ENCODE measurements at regions not wholly inside any gene's neighbourhood (a gene's known extent, or its start where the extent isn't known, plus 50 kb on each side); places are given as distances from the start of the nearest gene placed in this dataset.

- no peak for DNase-seq (ENCODE audit: low read depth in 2 of 2)
These were observed 151.2 kb upstream of the DPYD start for GRCh38 chr1:98072047-98072446.

- no peak for DNase-seq (ENCODE audit: low read depth in 2 of 2)
These were observed 147.2 kb upstream of the DPYD start for GRCh38 chr1:98068016-98068415.

DNA sequence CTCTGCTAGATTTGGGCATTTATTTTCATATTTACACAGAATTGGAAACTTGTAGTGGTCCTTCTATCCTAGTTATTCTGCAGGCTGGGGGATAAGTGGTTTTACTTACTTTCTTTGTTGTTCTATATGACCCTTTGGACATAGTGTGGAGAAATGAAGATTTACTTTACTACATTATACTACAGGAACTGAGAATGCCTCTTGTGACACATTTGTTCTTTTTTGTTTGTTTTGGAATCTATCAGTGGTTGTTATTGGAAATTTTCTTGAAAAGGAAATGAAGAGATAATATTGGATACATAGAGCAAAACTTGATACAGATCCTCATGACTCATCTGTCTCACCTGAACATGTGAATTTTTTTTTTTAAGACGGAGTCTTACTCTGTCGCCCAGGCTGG lies 146.1 kb upstream of the DPYD start:
- no peak for DNase-seq (ENCODE audit: low read depth in 2 of 2)

- DNase-seq (ENCODE audit: low read depth in 2 of 2) = no peak
These were observed 138.8 kb upstream of the DPYD start for GRCh38 chr1:98059620-98060019.

- DNase-seq (ENCODE audit: low read depth in 2 of 2) = no peak
These were observed 137.8 kb upstream of the DPYD start for GRCh38 chr1:98058676-98059075.

DNA sequence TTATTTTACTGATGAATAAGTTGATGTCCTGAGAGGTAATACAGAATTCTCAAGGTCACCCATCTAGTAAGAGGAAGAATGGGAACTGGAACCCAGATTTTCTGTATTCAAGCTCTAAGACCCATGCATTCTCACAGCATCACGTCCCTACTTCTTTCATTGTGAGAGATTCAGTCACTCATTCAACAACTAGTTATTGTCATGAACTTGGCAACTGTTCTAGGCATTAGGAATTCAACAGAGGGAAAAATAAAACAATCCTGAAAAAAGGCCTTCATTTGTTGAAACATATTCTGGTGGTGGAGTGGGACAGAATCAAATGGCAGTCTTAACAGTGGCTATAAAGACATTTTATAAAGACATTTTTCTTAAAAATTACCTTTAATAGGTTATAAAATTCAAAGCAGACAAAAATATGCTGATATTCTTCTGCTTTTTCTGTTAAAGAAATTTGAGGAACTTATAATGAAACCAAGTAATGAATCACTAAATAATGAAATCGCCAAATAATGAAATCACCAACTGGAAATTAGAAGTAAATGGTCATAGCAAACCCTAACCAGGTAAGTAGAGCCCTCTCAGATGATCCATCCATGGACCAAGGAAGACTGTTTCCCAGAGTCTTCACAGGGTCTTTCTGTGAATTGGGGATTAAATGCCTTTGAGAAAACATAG lies 136.5 kb upstream of the DPYD start:
- no peak for DNase-seq (ENCODE audit: low read depth in 2 of 2)

- no peak for DNase-seq (ENCODE audit: low read depth in 2 of 2)
These were observed 135.9 kb upstream of the DPYD start for GRCh38 chr1:98056781-98057180.

GRCh38 chr1:98055457-98055856 lies 134.6 kb upstream of the DPYD start:
- DNase-seq (ENCODE audit: low read depth in 2 of 2) = no peak

- DNase-seq (ENCODE audit: low read depth in 2 of 2) = no peak
These were observed 134.0 kb upstream of the DPYD start for GRCh38 chr1:98054786-98055185.

DNA sequence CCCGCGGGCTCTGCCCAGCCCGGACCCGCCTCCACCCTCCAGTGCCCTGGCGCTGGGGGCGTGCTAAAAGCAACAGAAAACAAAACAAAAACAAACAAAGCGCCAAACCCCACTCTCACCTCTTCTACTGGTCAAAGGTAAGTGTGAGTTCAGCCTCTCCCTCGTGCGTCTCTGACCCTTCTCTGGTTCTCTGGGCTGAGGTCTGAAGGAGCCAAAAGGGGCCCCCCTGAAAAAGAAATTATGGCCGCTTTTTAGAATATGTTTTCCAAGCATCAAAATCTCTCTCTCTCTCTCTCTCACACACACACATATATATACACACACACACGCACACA lies 133.5 kb upstream of the DPYD start:
- DNase-seq (ENCODE audit: low read depth in 2 of 2) = no peak

DNA sequence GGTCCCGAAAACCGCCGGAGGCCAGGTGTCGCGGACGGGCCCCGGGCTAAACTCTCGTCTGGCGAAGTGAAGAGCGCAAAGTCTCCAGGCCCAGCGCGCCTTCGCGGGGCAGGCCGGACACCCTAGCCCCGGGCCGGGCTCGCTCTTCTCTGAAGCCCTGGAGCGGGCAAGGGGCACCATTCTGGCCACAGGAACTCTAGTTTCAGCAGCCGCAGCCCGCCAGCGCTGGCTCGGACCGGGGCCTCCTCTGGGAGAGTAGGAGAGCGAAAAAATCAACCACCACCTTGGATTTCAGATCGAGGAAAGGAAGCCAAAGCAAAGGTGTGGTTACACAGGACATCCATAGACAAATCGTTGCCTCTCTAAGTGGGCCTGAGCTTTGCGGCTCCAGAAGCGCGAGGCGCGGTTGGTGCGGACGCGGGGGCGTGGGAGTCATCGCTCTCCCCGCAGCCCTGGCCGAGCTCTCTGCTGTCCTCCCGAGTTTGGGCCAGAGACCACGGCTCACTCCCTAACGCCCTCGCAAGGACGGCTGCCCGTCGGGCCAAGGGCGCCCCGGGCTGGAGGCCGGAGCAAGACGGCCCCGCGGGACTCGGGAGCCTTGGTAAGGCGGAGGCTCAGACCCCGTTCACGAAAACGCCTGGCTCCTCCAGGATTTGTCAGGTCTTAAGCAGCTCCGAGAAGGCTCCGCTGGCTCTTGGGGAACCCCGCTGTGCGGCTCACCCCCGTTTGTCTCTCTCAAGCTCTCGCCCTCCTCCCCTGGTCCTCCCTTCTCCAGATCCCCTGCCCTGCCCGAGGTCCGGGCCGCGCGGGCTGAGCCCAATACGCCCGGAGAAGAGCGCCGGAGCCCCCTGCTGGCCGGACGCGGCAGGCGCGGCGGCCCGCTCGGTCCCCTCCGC lies 132.9 kb upstream of the DPYD start:
- peak; percentile 40 to 47 for DNase-seq (ENCODE audit: low read depth in 2 of 2)

GRCh38 chr1:98051065-98051675 lies 130.3 kb upstream of the DPYD start:
- DNase-seq (ENCODE audit: low read depth in 2 of 2) = peak; percentile 62

GRCh38 chr1:98049370-98050135 lies 128.7 kb upstream of the DPYD start:
- DNase-seq (ENCODE audit: low read depth in 2 of 2) = no peak

DNA sequence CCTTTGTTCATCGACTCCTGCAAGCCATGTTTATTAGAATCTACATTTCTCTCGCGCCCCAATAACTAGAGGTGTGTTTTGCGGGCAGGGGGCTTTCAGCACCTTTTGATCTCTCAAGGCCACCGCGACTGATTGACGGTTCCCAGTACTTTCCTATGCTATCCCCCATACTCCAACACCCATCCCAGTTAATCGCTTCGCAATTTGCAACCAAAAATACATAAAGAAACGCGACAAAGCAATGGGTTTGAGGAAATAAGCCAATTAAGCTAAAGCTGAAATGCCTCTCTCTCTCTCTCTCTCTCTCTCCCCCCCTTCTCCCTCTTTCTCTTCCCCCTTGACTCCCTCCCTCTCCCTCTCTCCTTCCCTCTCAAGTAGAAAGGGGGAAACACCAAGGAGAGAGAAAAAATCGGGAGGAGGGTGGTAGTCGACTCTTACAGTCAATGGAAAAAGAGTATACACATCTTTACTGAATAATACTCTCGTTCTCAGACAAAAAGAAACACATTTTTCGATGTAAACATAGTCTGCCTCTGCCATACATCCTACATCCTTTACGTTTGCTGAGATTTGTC lies 128.0 kb upstream of the DPYD start:
- DNase-seq (ENCODE audit: low read depth in 2 of 2) = no peak

- peak; percentile 41 to 63 for DNase-seq (ENCODE audit: low read depth in 2 of 2)
These were observed 127.4 kb upstream of the DPYD start for GRCh38 chr1:98048244-98048643.

DNA sequence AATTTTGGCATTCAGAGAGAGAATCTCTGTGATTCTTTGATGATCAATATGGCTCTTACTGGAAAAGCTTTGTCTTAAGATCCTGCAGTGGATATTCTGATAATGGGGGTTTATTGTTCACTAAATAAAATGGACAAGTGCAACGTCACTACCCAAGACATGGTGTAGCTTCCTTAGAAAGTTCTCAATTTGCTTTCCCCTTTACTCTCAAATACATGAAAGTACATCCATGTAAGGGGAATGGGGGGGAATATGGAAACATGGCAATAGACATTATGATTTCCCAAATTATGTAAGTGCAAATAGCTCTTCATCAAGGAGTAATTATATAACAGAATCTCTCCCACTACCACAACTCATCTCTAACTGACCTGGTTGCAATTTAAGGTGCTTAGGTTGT lies 126.3 kb upstream of the DPYD start:
- no peak for DNase-seq (ENCODE audit: low read depth in 2 of 2)

- DNase-seq (ENCODE audit: low read depth in 2 of 2) = no peak
These were observed 125.2 kb upstream of the DPYD start for GRCh38 chr1:98045767-98046641.

- DNase-seq (ENCODE audit: low read depth in 2 of 2) = peak in 1 of 2 donors; percentile 0
These were observed 124.5 kb upstream of the DPYD start for GRCh38 chr1:98045211-98045766.

GRCh38 chr1:98044766-98045165 lies 123.9 kb upstream of the DPYD start:
- no peak for DNase-seq (ENCODE audit: low read depth in 2 of 2)

- no peak for DNase-seq (ENCODE audit: low read depth in 2 of 2)
These were observed 123.3 kb upstream of the DPYD start for GRCh38 chr1:98044071-98044697.

All from activated CD4-positive, alpha-beta T cell treated with anti-CD3 and anti-CD28 coated beads for 24 hours (primary cell).